ENCODE measurements at regions not wholly inside any gene's neighbourhood (a gene's known extent, or its start where the extent isn't known, plus 50 kb on each side); places are given as distances from the start of the nearest gene placed in this dataset.

DNA sequence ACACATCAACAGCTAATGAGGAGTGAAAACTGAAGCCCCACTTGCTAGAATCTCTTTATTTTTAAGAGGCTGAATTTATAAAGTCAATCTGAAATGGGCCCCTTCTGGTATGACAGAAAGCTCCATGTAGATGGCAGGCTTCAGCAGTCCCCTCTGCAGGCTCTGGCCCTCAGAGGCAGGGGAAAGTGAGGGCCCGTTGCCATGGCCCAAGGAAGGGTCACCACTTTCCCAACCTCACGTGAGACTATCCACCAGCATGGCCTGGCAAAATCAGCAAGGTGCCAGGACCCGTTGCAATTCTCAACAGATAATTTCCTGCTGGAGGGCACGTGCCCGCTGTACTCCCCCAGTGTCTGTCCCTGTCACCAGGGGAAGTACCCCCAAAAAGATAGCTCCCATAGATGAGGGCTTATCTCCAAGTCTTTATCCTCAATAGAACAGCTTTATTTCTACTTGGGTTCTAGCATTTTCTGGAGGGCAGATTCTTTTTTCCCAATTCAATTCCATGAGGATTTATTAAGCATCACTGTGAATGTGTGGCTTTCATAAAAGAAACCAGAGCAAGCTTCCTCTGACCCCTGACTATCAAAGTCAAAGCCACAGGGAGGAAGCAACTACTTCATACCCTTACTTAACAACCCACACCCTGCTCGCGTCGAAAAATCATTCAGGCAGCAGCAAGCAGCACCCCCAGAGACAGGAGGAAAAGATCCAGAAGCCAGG lies 85.4 kb upstream of the FSTL4 start:
- no peak for DNase-seq
- H3K4me3 ChIP-seq: no peak overlapping the region
- H3K27me3 ChIP-seq: peaks cover 2% of the 10 kb centered on the region; the same call in 1 of the 2 replicates
- no peaks in the 10 kb centered on the region for H3K9me3 ChIP-seq
- no peaks in the 10 kb centered on the region for H3K36me3 ChIP-seq

DNA sequence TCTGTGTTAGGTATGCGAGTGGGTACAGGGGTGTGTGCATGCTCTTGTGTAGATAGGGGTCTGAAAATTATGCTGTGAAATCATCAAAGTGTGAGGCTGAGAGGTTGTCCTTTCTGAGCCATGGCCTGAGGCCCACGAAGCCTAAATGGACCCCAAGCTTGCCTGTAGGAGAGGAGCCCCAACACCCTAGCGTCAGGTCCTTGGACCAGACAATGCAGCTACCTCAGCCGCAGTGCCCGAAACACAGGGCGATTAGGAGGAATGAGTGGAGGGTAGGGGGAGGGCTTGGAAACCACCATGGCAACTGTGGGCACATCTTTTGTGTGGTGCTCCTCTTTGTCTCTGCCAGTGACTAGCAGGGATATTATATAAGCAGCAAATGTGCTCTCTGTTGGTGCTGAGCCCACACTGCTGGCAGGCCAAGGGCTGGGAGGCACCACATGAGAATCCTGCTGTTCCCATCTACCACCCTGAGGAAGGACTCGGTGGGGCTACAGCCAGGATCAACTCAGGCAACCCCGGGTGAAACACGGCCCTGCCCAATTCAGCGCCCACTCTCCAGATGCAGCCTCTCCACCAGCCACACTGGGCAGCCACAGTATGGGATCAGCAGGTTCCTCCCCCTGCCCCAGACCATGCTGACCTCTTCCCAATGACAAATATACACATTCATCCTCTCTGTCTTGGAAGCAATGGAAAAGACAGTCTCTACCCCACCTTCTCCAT lies 84.6 kb upstream of the FSTL4 start:
- Histone ChIP-seq H3K36me3 (no peaks in the 10 kb centered on the region), H3K9me3 (no peaks in the 10 kb centered on the region), H3K27me3 (peaks cover 2% of the 10 kb centered on the region; the same call in 1 of the 2 replicates), H3K4me3 (no peak overlapping the region)
- no peak for DNase-seq

DNA sequence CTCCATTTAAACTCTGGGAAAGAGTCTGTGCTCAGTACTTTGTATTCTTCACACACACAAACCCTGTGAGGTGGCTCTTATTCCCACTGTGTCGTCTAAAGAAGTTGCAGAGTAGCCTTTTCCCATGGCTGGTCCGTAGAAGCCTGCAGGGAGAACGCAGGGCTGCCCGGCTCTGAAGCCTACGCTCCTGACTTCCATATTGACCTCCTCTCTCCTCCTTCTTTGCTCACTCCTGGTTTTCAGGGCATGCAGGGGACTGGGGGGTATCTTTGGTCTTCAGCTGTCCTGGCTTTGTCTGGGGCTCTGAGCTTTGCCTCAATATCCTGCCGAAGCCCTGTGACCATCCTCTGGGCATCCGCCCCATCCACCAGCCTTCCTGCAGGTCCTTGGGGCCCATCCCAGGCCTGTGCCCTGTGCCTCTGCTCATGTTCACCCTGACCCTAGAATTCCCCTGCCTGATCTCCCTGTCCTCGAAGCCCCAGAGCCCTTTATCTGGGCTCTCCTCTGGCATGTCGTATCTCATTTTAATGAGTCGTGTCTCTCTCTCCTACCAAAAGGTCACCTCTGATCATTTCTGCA lies 83.8 kb upstream of the FSTL4 start:
- H3K9me3 ChIP-seq: no peaks in the 10 kb centered on the region
- DNase-seq: no peak
- peaks cover 4% of the 10 kb centered on the region; the same call in 1 of the 2 replicates for H3K27me3 ChIP-seq
- no peak overlapping the region for H3K4me3 ChIP-seq
- H3K36me3 ChIP-seq: no peaks in the 10 kb centered on the region

DNA sequence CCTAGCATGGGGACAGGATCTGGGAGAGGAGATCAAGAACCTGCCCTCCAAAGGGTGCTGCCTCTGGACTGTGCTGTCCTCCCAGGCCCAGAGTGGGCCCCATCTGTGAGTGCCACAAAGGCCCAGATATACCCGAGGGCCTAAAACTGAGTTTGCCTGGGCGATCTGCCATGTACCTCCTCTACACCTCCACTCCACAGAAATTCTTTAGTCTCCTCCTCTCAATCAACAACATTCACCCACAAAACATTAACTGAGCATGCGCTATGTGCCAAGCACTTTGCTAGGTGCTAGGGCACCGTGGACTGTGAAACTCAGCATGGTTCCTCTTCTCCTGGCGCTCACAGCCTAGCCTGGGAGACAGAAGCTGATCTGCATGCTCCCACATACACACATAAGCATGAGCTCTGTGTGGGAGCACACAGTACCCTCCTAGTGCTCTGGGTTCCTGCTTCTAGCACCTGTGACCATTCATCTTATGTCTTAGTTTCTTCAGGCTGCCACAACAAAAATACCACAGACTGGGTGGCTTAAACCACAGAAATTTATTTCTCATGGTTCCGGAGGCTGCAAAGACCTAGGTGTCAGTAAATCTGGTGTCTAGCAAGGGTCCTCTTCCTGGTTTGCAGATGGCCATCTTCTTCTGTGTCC lies 82.0 kb upstream of the FSTL4 start:
- Histone ChIP-seq H3K36me3 (no peaks in the 10 kb centered on the region), H3K27me3 (peaks cover 15% of the 10 kb centered on the region)
- no peak for DNase-seq

DNA sequence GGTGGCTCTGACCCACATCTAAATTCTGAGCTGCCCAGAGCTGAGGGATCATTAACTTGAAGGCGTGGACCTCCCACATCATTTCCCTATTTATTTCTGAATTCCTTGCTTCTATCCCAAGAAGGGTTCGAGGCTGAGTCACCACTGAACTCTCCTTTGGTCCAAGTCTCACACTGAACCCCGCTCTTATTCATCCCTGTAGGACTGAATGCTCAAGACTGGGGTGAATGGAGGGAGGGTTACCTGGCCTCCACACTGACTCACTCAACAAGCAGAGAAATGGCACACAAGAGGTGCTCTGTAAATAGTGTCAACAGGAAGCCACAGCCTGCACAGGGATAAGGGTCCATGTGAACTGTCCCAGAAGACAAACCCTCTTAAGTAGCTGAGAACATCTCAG lies 79.1 kb upstream of the FSTL4 start:
- DNase-seq: no peak
- Histone ChIP-seq H3K4me3 (no peak overlapping the region), H3K36me3 (no peaks in the 10 kb centered on the region), H3K27me3 (peaks cover 15% of the 10 kb centered on the region), H3K9me3 (no peaks in the 10 kb centered on the region)

More for the DNA sequence above, 82.0 kb upstream of the FSTL4 start:
- H3K4me3 ChIP-seq: no peak overlapping the region
- no peaks in the 10 kb centered on the region for H3K9me3 ChIP-seq

DNA sequence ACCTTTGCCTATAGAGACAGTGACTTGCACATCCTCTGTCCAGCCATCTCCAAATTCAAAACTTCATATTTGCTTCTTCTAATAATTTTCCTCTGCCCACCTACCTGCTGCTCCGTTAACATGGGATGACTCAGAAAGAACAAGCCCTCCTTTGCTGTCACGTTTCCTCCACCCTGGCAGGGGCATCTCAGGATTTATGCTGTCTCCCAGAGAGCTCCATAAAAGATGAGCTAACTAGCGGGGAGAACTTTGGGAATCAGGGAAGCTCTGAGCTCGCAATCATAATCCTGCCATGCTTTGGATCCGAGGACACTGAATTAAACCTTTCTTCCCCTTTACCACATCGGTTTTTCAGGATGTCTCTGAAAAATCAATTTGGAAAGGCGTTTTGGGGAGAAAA lies 78.4 kb upstream of the FSTL4 start:
- Histone ChIP-seq H3K27me3 (peaks cover 15% of the 10 kb centered on the region), H3K36me3 (no peaks in the 10 kb centered on the region), H3K9me3 (no peaks in the 10 kb centered on the region), H3K4me3 (no peak overlapping the region)
- no peak for DNase-seq

DNA sequence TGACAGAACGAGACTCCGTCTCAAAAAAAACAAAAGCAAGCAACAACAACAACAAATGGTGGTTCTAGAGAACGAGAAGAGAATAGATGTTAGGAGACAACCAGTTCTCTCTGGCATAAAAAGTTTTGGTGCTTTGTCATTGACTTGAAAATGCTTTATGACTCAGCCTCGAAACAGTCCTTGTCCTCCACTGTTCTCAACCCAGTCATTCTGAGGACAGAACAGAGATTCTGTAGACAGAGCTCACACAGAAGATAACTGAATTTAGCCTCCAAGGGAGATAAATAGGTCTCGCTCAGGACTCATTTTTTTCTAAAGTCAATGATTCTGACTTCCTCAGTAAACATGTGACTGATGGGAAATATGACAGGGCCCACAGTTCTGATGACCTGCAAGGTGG lies 76.0 kb upstream of the FSTL4 start:
- H3K36me3 ChIP-seq: no peaks in the 10 kb centered on the region
- no peaks in the 10 kb centered on the region for H3K9me3 ChIP-seq
- H3K4me3 ChIP-seq: no peak overlapping the region
- no peak for DNase-seq
- H3K27me3 ChIP-seq: peaks cover 13% of the 10 kb centered on the region

DNA sequence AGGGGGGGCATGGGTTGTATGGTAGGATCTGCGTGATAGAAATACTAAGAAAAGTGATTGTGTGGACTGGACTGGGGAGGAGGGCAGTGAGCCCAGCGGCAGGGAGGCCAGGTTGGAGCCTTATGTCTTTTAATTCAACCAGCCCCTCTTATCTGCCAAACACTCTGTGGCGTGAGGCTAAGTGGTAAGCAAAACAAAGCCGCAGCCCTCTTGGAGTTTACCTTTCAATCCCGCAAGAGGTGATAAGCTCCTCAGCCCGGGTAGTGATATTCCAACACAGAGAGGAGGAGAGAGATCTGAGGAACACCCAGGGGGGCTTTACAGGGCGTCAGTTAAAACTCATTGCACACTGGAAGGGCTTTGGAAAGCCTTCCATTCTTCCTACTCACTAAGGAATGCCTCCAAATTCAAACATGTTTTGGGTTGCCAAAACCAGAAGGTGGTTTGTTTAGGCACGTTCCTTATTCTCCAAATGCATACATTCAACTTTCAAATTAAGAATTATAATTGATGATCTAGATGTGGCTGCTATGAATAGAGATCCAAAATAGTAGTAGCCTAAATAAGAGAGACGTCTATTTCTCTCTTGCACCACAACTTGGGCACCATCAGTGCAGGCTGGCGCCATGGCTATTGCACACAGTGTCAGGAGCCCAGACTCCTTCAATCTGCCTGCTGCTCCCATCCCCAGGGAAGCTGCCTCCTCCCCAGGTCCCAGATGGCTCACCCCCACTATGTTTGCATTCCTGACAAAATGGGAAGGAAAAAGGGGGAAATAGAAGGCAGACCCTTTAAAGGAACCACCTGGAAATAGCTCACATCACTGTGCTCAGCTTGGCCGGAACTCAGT lies 75.1 kb upstream of the FSTL4 start:
- no peak overlapping the region for H3K4me3 ChIP-seq
- H3K36me3 ChIP-seq: no peaks in the 10 kb centered on the region
- no peak for DNase-seq
- H3K9me3 ChIP-seq: no peaks in the 10 kb centered on the region
- H3K27me3 ChIP-seq: peaks cover 13% of the 10 kb centered on the region

DNA sequence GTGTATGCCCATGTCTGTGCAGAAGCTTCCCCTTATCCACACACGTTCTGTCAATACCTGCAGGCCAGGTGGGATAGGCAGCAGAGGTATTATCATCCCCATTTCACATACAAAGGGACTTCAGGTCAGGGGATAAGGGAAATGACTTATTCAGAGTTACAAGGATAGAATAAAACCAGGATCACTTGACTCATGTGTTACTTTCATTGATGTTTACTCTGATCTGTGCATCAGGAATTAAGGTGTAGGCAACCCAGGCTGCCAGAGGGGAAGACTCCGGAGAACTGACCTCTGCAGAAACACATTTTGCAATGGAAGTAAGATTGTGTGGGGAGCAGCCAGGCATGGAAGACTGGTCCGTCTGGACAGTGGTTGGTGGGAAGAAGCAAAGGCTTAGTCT lies 74.2 kb upstream of the FSTL4 start:
- no peak for DNase-seq
- Histone ChIP-seq H3K27me3 (peaks cover 12% of the 10 kb centered on the region), H3K4me3 (no peak overlapping the region), H3K36me3 (no peaks in the 10 kb centered on the region), H3K9me3 (no peaks in the 10 kb centered on the region)

DNA sequence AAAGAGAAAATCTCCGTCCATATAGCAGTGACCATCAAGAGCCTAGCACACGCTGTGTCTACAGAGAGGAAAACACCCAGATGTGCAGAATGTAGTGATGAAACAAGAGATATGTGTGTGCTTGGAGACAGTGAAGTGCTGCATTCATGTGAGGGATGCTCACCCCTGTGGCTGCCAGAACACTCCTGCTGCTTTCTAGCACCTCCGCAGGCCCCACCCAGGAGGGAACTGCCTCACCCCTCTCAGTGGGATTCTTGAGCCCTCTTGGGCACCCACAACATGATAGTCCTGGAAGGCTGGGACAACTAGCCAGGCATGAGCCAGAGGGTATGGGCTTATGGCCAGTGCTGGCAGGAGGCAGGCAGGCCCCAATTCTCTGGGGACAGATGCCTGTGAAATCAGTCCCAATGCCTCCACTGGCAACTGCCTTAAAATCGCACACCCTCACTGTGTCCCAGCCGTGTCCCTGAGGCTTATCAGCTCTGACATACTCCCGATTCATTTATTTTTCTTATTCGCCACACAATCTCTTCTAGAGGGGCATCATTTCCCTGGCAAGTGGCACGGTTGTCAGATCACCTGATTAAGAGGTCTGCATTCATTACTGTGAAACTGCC lies 73.2 kb upstream of the FSTL4 start:
- DNase-seq: peak; percentile 44
- H3K4me3 ChIP-seq: no peak overlapping the region
- peaks cover 6% of the 10 kb centered on the region for H3K27me3 ChIP-seq

DNA sequence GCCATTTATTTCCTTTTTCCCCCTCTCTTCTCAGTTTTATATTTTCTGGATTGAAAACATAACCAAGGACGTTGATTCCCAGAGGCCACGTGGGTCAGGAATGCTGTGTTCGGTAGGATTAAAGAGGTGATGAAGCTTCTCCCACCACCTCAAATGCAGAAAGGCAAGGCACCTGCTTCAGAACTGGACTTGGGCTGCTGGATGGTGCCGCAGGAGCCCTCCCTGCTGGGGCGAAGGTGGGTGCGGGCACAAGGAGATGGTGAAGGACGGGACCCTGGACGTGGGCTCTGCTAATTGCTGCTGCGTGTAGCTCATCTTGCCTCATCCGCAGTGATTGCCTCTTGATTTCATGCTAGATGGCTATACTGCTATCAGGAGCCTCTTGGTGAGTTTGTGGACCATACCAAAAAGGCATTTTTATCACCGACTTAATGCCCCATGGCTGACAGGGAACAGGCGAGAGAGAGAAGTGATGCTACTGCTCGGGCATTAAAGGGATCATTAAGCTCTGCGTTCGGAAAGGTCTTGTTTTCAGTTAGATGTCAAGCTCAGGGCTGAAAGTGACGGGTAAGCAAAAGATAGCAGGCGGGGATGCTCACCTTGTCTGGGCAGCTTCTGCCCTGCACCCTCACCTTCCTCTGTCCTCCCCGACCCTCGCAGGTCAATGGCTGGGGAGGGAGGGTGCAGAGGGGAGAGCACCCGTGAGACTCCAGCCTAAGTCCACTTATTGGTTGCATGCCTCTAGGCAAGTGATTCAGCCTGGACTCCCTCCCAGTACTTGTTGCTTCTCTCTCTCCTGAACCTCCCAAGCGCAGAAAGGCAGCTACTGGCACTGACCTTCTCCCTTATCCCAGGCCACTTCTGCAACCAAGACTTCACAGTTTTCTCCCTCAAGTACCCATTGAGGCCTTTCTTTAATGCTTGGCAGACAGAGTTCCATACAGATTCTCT lies 71.6 kb upstream of the FSTL4 start:
- Histone ChIP-seq H3K36me3 (no peaks in the 10 kb centered on the region), H3K4me3 (no peak overlapping the region), H3K27me3 (no peaks in the 10 kb centered on the region; the same call in 1 of the 2 replicates), H3K9me3 (no peaks in the 10 kb centered on the region)
- DNase-seq: no peak

More for the DNA sequence above, 73.2 kb upstream of the FSTL4 start:
- no peaks in the 10 kb centered on the region for H3K36me3 ChIP-seq
- no peaks in the 10 kb centered on the region for H3K9me3 ChIP-seq

DNA sequence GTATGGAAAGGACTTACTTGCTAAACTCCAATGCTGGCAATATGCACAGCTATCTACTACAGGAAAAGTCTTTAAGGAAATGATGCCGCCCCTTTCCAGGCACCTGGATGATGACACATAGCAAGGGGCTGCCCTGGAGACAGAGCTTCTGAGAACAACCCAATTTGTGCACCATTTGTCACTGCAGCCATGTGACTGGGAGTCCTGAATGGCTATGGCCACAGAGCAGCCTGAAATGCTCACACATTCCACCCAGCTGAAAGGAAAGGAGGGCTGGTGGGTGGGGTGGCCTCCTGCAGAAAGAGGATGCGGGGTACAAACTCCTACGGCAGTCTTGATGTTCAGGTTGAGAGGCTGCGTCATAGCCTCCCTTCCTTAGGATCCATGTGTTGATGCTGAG lies 70.1 kb upstream of the FSTL4 start:
- no peaks in the 10 kb centered on the region; the same call in 1 of the 2 replicates for H3K27me3 ChIP-seq
- DNase-seq: no peak
- no peak overlapping the region for H3K4me3 ChIP-seq
- no peaks in the 10 kb centered on the region for H3K36me3 ChIP-seq
- no peaks in the 10 kb centered on the region for H3K9me3 ChIP-seq

DNA sequence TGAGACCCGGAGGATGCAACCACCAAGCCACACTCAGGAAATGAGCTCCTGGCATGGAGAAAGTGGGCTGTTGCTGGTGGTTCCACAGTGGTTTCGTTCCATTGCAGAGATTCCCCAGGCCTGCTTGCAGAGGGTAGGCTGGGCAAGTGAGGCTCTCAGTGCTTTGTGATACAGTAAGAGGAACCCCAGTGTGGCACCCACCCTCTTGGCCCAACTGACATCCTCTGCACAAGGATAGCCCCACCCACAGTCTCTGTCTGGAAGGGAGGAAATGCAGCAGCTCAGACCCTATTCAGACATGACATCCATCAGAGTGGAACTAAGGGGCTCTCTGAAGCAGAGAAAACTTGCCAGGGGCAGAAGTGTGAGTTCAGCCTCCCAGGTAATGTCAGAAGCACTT lies 69.6 kb upstream of the FSTL4 start:
- no peaks in the 10 kb centered on the region; the same call in 1 of the 2 replicates for H3K27me3 ChIP-seq
- H3K9me3 ChIP-seq: no peaks in the 10 kb centered on the region
- DNase-seq: no peak
- no peaks in the 10 kb centered on the region for H3K36me3 ChIP-seq
- no peak overlapping the region for H3K4me3 ChIP-seq

DNA sequence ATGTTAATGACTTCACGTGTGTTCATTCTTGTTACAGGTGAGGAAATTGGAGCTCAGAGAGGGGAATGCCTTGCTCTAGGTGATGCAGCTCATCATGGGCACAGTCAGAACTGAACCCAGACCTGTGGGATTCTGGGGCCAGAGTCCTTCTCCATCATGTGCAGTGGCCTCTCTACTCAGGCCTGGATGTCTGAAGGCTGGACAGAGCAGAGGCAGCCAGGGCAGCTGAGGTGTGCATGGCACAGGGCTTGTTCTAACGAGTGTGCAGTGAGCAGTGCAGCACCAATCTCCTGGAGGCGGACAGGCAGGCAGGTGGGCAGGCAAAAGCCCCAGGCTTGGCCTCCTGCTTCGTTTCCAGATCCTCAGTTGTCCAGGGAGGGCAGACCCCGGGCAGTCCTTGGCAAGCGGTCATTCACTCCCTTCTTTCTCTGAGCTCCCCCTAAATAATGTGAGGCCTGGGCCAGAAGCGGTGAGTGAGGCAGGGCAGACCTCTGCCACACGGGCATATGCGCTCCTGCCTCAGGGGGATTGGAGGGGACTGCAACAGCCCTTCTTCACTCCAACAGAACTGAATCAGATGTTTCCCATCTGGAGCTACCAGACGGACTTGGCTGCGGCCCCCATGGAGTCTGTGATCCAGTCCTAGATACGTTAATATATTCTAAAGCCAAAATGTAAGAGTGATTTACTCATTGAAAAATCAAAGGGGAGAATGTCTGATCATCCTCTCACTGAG lies 68.7 kb upstream of the FSTL4 start:
- Histone ChIP-seq H3K36me3 (no peaks in the 10 kb centered on the region), H3K9me3 (no peaks in the 10 kb centered on the region), H3K4me3 (no peak overlapping the region), H3K27me3 (no peaks in the 10 kb centered on the region; the same call in 1 of the 2 replicates)
- no peak for DNase-seq

Measured in MG63 (cell line).